A673 (cell line): ENCODE measurements at regions not wholly inside any gene's neighbourhood (a gene's known extent, or its start where the extent isn't known, plus 50 kb on each side); places are given as distances from the start of the nearest gene placed in this dataset.

ENCODE experiments used
- BruUV-seq: library from RNA; stranded (reverse); fragments of 400-500 nt; replicated peaks from 2 replicates; lab custom pipeline; 2021; lab: Mats Ljungman, UMichigan
- CTCF ChIA-PET: fragments of 300-600 bp; sonication (Branson Sonifier 250); formaldehyde crosslinking; loops from one replicate; lab custom pipeline; 2022; ENCODE audit warnings: antibody characterized with exemption; lab: Charles Lee
- POLR2A ChIA-PET: fragments of 300-600 bp; sonication (Branson Sonifier 250); formaldehyde crosslinking; loops from one replicate; lab custom pipeline; 2022; ENCODE audit warnings: antibody characterized with exemption; ENCODE audit not compliant: low non-redundant PET; lab: Charles Lee
- DNase-seq: peaks from one replicate; pipeline ENCODE4 v3.0.0-alpha.2; 2015; ENCODE audit warnings: low spot score
- H3K27ac ChIP-seq: fragments of 200-600 bp; sonication (generic); 2 replicates; pipeline ENCODE4 v1.5.1; 2016; ENCODE audit warnings: mixed run types, low read depth, mild to moderate bottlenecking, mixed read lengths, antibody characterized with exemption, low read length; ENCODE audit not compliant: poor library complexity, severe bottlenecking
- H3K27me3 ChIP-seq: fragments of 200-600 bp; sonication (generic); replicated peaks from 2 replicates; pipeline ENCODE4 v1.6.1; 2017; ENCODE audit warnings: mixed run types, low read depth, mild to moderate bottlenecking, mixed read lengths, antibody characterized with exemption, low read length; ENCODE audit not compliant: insufficient read depth, poor library complexity
- H3K36me3 ChIP-seq: fragments of 200-600 bp; sonication (generic); 2 replicates; pipeline ENCODE4 v1.6.1; 2016; ENCODE audit warnings: mixed run types, mild to moderate bottlenecking, mixed read lengths, antibody characterized with exemption, low read length; ENCODE audit not compliant: insufficient read depth, poor library complexity, severe bottlenecking
- H3K4me1 ChIP-seq: fragments of 200-600 bp; sonication (generic); 2 replicates; pipeline ENCODE4 v1.6.1; 2017; ENCODE audit warnings: mixed run types, mild to moderate bottlenecking, mixed read lengths, antibody characterized with exemption, low read length; ENCODE audit not compliant: insufficient read depth, poor library complexity, severe bottlenecking
- H3K4me3 ChIP-seq: fragments of 200-600 bp; sonication (generic); 2 replicates; pipeline ENCODE4 v1.5.1; 2016; ENCODE audit warnings: low read depth, mixed run types, mild to moderate bottlenecking, mixed read lengths, low read length; ENCODE audit not compliant: poor library complexity, severe bottlenecking
- H3K9me3 ChIP-seq: fragments of 200-600 bp; sonication (generic); 2 replicates; pipeline ENCODE4 v1.6.1; 2016; ENCODE audit warnings: mixed run types, low read depth, mild to moderate bottlenecking, mixed read lengths, antibody characterized with exemption, low read length; ENCODE audit not compliant: poor library complexity, severe bottlenecking
- EZH2 ChIP-seq: fragments of 200-600 bp; sonication (generic); IDR thresholded peaks from 2 replicates; pipeline ENCODE4 v1.6.1; 2017; ENCODE audit warnings: borderline replicate concordance, low read depth, mild to moderate bottlenecking, mixed read lengths, antibody characterized with exemption, low read length; ENCODE audit not compliant: poor library complexity, severe bottlenecking
- intact Hi-C: fragments of 100-400 bp; cut with micrococcal nuclease; formaldehyde crosslinking; loops from one replicate; pipeline ENCODE4 v1.10.0; 2022; ENCODE audit not compliant: unreplicated experiment
- TF ChIP-seq, protein P1 (sequence below): fragments of 300-800, 200-600 bp; sonication (generic); conservative IDR thresholded peaks from 2 replicates; pipeline ENCODE4 v1.5.1; 2017; ENCODE audit warnings: low read depth, mild to moderate bottlenecking, antibody characterized with exemption, low read length, moderate library complexity, mixed read lengths

DNA sequence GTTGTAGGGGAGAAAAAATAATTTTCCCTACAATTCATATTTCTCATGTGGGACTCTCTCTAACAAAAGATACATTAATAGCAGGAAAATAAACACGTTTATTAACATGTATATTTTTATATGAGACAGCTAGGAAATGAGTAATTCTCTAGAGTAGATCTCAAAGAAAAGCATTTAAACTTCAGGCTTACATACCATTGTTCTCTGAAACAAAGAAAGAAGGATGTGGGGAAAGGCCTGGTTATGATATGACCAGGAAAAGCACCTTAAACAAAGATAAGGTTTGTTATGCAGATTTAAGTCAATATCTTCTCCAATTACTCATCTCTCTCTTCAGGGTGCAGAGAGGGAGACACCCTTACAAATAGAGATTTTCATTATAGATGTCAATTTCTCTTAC, 131.3 kb downstream of the SLC7A11 start:
- intact Hi-C loops = no loop called here
- Histone ChIP-seq H3K27ac (no peak overlapping the region), H3K9me3 (no peaks in the 10 kb centered on the region), H3K27me3 (no peaks in the 10 kb centered on the region), H3K36me3 (no peaks in the 10 kb centered on the region), H3K4me1 (no peaks in the 10 kb centered on the region), H3K4me3 (no peak overlapping the region)
- ChIA-PET POLR2A (no interaction called here), CTCF (no interaction called here)
- no peak for DNase-seq
- TF ChIP-seq, protein P1, sequence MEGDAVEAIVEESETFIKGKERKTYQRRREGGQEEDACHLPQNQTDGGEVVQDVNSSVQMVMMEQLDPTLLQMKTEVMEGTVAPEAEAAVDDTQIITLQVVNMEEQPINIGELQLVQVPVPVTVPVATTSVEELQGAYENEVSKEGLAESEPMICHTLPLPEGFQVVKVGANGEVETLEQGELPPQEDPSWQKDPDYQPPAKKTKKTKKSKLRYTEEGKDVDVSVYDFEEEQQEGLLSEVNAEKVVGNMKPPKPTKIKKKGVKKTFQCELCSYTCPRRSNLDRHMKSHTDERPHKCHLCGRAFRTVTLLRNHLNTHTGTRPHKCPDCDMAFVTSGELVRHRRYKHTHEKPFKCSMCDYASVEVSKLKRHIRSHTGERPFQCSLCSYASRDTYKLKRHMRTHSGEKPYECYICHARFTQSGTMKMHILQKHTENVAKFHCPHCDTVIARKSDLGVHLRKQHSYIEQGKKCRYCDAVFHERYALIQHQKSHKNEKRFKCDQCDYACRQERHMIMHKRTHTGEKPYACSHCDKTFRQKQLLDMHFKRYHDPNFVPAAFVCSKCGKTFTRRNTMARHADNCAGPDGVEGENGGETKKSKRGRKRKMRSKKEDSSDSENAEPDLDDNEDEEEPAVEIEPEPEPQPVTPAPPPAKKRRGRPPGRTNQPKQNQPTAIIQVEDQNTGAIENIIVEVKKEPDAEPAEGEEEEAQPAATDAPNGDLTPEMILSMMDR = no peak
- no peak for TF ChIP-seq EZH2
- no TSS peak for BruUV-seq

DNA sequence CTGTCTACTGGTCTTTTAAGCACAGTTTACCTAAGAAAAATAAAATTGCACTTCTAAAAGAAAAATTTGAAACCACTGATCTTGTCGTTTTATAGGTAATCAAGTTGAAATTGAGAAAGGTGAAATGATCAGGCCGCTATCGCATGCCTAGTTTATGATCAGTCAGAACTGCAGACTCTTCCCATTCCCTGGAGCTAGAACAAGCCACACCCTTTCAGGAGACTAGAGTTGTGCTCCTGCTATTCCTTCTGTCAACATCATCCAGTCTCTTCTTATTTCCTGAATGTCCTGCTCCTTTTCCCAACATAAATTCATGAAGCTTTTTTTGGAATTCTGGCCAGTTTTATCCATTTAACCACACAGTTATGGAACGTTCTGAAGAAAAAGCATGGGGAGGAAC, 135.1 kb downstream of the SLC7A11 start:
- TF ChIP-seq EZH2 = no peak
- TF ChIP-seq, protein P1 = no peak
- no peak overlapping the region for H3K27ac ChIP-seq
- no peak overlapping the region for H3K4me3 ChIP-seq
- H3K27me3 ChIP-seq = no peaks in the 10 kb centered on the region
- POLR2A ChIA-PET = no interaction called here
- CTCF ChIA-PET = no interaction called here
- no TSS peak for BruUV-seq
- H3K4me1 ChIP-seq = no peaks in the 10 kb centered on the region
- H3K36me3 ChIP-seq = no peaks in the 10 kb centered on the region
- no peaks in the 10 kb centered on the region for H3K9me3 ChIP-seq
- no peak for DNase-seq
- intact Hi-C loops = no loop called here

- Histone ChIP-seq H3K27ac (no peak overlapping the region), H3K4me1 (no peaks in the 10 kb centered on the region), H3K9me3 (no peaks in the 10 kb centered on the region), H3K36me3 (no peaks in the 10 kb centered on the region), H3K27me3 (no peaks in the 10 kb centered on the region), H3K4me3 (no peak overlapping the region)
- POLR2A ChIA-PET = no interaction called here
- intact Hi-C loops = no loop called here
- CTCF ChIA-PET = no interaction called here
- no peak for DNase-seq
- TF ChIP-seq EZH2 = no peak
- TF ChIP-seq, protein P1 = no peak
- BruUV-seq = no TSS peak
Observed at GRCh38 chr4:138105331-138105730, 136.8 kb downstream of the SLC7A11 start.
